Transverse colon (tissue), 4 donors: ENCODE measurements at regions not wholly inside any gene's neighbourhood (a gene's known extent, or its start where the extent isn't known, plus 50 kb on each side); places are given as distances from the start of the nearest gene placed in this dataset.
A peak's percentile ranks its signal among the peaks of the same experiment; 100 is the strongest.

Experiments used
- DNase-seq: peaks from one replicate; pipeline ENCODE4 v3.0.0-alpha.2; 2019
- H3K27ac ChIP-seq, 4 donors: fragments of 200-600 bp; sonication (generic); 2 replicates each; pipeline ENCODE4 v1.5.1; 2016 to 2018; ENCODE audit warnings: inconsistent platforms in 4 of 4
- H3K27me3 ChIP-seq: fragments of 200-600 bp; sonication (generic); 2 replicates; pipeline ENCODE4 v1.5.1; 2017; ENCODE audit warnings: inconsistent platforms
- H3K36me3 ChIP-seq, 4 donors: fragments of 200-600 bp; sonication (generic); 2 replicates each; pipeline ENCODE4 v1.5.1; 2017 to 2019; ENCODE audit warnings: inconsistent platforms in 4 of 4
- H3K4me1 ChIP-seq, 4 donors: fragments of 200-600 bp; sonication (generic); 2 replicates each; pipeline ENCODE4 v1.5.1; 2017 to 2020; ENCODE audit warnings: inconsistent platforms in 4 of 4
- H3K4me3 ChIP-seq, 4 donors: fragments of 200-600 bp; sonication (generic); 1 replicate in 1 of 4; 2 replicates in 3 of 4; pipeline versions ENCODE4 v1.5.1 to v1.6.1; 2017 to 2019; ENCODE audit warnings: inconsistent platforms in 4 of 4
- H3K9me3 ChIP-seq, 2 donors: fragments of 200-600 bp; sonication (generic); 2 replicates each; pipeline ENCODE4 v1.5.1; 2017 to 2019; ENCODE audit warnings: inconsistent platforms in 2 of 2
- CTCF ChIP-seq, 5 experiments: fragments of 200-600 bp in 3 of 5; fragments of 450-650 bp in 2 of 5; sonication (generic) in 3 of 5; IDR thresholded peaks; 1 replicate in 2 of 5; 2 replicates in 3 of 5; pipeline ENCODE4 v1.5.1; 2016 to 2017; ENCODE audit warnings: antibody characterized with exemption in 5 of 5, inconsistent platforms in 3 of 5, mild to moderate bottlenecking in 2 of 5, moderate library complexity in 1 of 5
- EP300 ChIP-seq: sonication (generic); formaldehyde crosslinking; IDR thresholded peaks from one replicate; pipeline ENCODE4 v1.6.1; 2017; ENCODE audit warnings: antibody characterized with exemption, low read depth
- POLR2A ChIP-seq: fragments of 450-650 bp; IDR thresholded peaks from one replicate; pipeline ENCODE4 v1.6.1; 2016; ENCODE audit warnings: antibody characterized with exemption, mild to moderate bottlenecking, moderate library complexity
- POLR2AphosphoS5 ChIP-seq, 3 donors: sonication (generic); formaldehyde crosslinking; IDR thresholded peaks; one replicate each; pipeline ENCODE4 v1.6.1; 2016; ENCODE audit warnings: antibody characterized with exemption in 3 of 3
- WGBS, 2 donors: methylation state at CpG; one replicate each; pipeline ENCODE4 v1.1.5; 2018; ENCODE audit warnings: low coverage in 1 of 2; 5-methylcytosine and 5-hydroxymethylcytosine counted together
- in situ Hi-C, 4 donors: fragments of 200-750 bp; cut with MboI; loops; one replicate each; pipeline versions ENCODE4 v1.15.0 to v1.15.1; 2017; ENCODE audit warnings: low sequenced_read_pairs in 3 of 4, low pct_ligation_motif_present in 1 of 4, low pct_unique_long_range_greater_than_20kb in 1 of 4
- intact Hi-C: fragments of 100-400 bp; cut with DNase I; formaldehyde crosslinking; loops from one replicate; pipeline ENCODE4 v1.15.1; 2023; ENCODE audit warnings: low total_unique reads

- 74% methylated on average over 1 of the region's 1 CpG; no CpG with 5 or more reads in 1 of the 2 donors for WGBS, 2 donors
- Histone ChIP-seq H3K36me3 (no peaks in the 10 kb centered on the region), H3K27me3 (no peaks in the 10 kb centered on the region), H3K27ac (peak overlapping the region; percentile 43 to 61 (median 50)), H3K4me3 (no peak overlapping the region), H3K9me3 (no peaks in the 10 kb centered on the region), H3K4me1 (peaks cover 0 to 30% (median 14%) of the 10 kb centered on the region in 4 donors)
- no peak for TF ChIP-seq EP300
- no peak for TF ChIP-seq CTCF (IDR thresholded peaks at IDR 0.05)
- TF ChIP-seq POLR2AphosphoS5 (IDR thresholded peaks at IDR 0.05): peak in 1 of 3 donors; percentile 12
- no peak for TF ChIP-seq POLR2A
- intact Hi-C loops: no loop called here
- in situ Hi-C loops: no loop called here
- DNase-seq: no peak
Observed at GRCh38 chr3:102069211-102069662, 219.9 kb downstream of the NFKBIZ start.

GRCh38 chr3:102074946-102075345 is 225.6 kb downstream of the NFKBIZ start:
- in situ Hi-C loops: loop anchor here in 1 of 4 donors (25.0 kb wide), 1 partner anchor 137 kb away; no protein-coding TSS in a partner anchor
- Histone ChIP-seq H3K4me3 (no peak overlapping the region), H3K27ac (no peak overlapping the region), H3K36me3 (no peaks in the 10 kb centered on the region), H3K9me3 (no peaks in the 10 kb centered on the region), H3K4me1 (peaks cover 0 to 21% (median 19%) of the 10 kb centered on the region in 4 donors), H3K27me3 (no peaks in the 10 kb centered on the region)
- TF ChIP-seq POLR2A (no peak), EP300 (no peak), POLR2AphosphoS5 (IDR thresholded peaks at IDR 0.05) (no peak), CTCF (IDR thresholded peaks at IDR 0.05) (no peak)
- DNase-seq: no peak
- intact Hi-C loops: no loop called here

GRCh38 chr3:102078401-102078800 is 229.1 kb downstream of the NFKBIZ start:
- no peak for DNase-seq
- 46 to 69% methylated on average over 3 of the region's 3 CpGs for WGBS, 2 donors
- intact Hi-C loops: no loop called here
- in situ Hi-C loops: loop anchor here in 1 of 4 donors (25.0 kb wide), 1 partner anchor 134 kb away; no protein-coding TSS in a partner anchor
- no peaks in the 10 kb centered on the region for H3K27me3 ChIP-seq
- no peaks in the 10 kb centered on the region for H3K36me3 ChIP-seq
- H3K4me3 ChIP-seq: no peak overlapping the region
- no peaks in the 10 kb centered on the region for H3K9me3 ChIP-seq
- TF ChIP-seq POLR2AphosphoS5 (IDR thresholded peaks at IDR 0.05) (no peak), EP300 (no peak), POLR2A (no peak), CTCF (IDR thresholded peaks at IDR 0.05) (no peak)
- H3K27ac ChIP-seq: peak overlapping the region; percentile 61 to 80 (median 73)
- H3K4me1 ChIP-seq: peaks cover 0 to 27% (median 24%) of the 10 kb centered on the region in 4 donors

- WGBS, 2 donors: 37 to 41% methylated on average over 8 of the region's 8 CpGs
- Histone ChIP-seq H3K36me3 (no peaks in the 10 kb centered on the region), H3K9me3 (no peaks in the 10 kb centered on the region), H3K4me3 (no peak overlapping the region), H3K27me3 (no peaks in the 10 kb centered on the region), H3K27ac (peak overlapping the region; percentile 61 to 80 (median 73)), H3K4me1 (peaks cover under 1 to 34% (median 31%) of the 10 kb centered on the region in 4 donors)
- TF ChIP-seq POLR2A (no peak), CTCF (IDR thresholded peaks at IDR 0.05) (no peak), EP300 (no peak), POLR2AphosphoS5 (IDR thresholded peaks at IDR 0.05) (no peak)
- peak; percentile 55 for DNase-seq
- in situ Hi-C loops: loop anchor here in 1 of 4 donors (25.0 kb wide), 1 partner anchor 133 kb away; no protein-coding TSS in a partner anchor
- intact Hi-C loops: no loop called here
Observed at GRCh38 chr3:102078854-102079808, 229.8 kb downstream of the NFKBIZ start.
